GM21528 (cell line): ENCODE measurements at regions not wholly inside any gene's neighbourhood (a gene's known extent, or its start where the extent isn't known, plus 50 kb on each side); places are given as distances from the start of the nearest gene placed in this dataset.

Source experiments
- ATAC-seq: cut with Tn5 transposase; IDR thresholded peaks from one replicate; pipeline ENCODE4 v1.9.1; 2021; ENCODE audit warnings: mild to moderate bottlenecking, moderate library complexity; ENCODE audit not compliant: unreplicated experiment, low FRiP score

DNA sequence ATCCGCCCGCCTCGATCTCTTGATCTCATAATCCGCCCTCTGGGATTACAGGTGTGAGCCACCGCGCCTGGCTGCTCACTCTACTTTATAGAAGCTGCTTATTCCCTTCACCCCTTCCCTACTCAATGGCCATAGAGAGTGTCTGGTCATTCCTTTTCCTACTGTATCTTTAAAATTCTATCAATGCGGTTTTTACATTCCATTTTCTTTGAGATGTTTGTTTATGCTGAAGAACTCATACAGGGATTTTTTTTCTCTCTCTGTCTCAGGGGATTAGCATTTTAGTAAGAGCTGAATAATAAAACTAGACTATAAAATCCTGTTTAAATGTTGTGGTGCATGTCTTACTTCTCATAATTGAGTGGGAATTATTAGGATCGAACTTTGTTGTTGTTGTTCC, 218.6 kb upstream of the FOXN3 start:
- no peak for ATAC-seq

DNA sequence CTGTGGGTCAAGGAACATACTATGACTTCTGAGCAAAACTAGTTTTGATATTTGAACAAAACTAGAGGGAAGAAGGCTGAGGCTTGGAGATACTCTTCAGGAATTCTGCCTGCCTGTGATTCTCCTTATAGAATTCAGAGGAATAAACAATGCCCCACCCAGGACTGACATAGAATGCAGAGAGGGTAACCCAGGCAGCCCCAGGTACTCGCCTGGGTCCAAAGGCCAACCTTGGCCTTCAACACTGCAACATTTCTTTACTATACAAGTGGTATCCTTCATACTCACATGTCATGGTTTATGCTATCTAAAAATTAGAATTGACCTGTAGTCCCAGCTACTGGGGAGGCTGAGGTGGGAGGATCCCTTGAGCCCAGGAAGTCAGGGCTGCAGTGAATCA, 217.0 kb upstream of the FOXN3 start:
- ATAC-seq = no peak

DNA sequence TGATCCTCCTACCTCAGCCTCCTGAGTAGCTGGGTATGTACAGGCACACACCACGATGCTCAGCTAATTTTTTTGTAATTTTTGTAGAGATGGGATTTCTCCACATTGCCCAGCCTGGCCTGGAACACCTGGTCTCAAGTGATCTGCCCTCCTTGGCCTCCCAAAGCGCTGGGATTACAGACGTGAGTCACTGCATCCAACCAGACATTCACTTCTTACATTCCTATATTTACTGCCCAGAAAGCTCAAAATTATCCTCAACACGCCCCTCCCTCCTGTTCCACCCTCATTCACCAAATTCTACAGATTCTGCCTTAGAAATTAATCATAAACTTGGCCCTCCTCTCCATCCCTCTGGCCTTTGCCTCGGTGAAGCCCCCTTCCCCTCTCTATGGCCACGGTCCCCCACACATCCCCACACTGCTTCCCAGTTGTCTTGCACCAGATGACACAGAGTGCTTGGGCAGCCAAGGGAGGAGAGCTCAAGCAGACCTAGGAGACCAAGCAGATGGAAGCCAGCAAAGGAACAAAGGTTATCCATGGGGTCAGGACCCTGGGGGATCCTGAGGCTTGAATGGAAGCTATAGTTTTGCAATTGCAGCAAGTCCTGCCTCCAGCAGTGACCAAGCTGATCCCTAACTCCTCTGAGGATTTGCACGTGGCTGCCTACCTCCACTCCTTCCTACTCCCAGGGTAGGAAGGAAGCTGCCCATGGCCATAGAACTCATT, 213.2 kb upstream of the FOXN3 start:
- ATAC-seq = no peak

DNA sequence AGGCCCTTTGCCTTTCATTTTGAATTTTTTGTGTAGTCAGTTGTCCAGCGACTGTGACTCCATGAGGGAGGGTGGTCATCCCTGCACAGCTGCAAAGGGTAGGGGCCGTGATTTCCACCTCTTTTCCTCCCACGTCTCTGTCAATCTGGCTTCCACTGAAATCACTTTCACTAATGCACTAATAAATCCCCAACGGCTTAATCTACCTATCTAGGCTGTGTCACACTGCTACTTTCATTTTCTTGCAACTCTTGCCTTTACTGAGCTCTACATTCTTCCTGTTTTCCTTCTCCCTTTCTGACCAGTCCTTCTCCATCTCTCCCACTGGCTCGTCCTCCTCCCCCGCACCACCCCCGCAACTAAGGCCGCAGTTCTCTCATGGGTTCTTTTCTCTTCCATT, 212.3 kb upstream of the FOXN3 start:
- ATAC-seq = no peak

DNA sequence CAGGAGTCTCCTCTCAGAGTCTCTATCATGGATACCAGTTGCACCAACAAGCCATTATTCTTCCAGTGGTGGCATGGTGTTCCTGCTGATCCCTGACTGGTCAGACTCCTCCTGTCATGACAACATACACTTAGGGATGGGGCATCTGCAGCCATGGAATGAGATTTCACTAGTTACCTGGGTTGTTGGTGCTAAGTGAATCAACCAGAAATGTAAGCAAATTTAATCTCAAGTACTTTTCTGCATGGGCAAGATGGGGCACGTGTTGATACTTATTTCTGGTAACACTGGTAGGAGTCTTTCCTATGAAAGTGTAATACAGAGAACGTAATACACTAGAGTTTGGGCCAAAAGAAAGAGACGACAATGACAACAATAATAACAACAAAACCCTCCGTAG, 211.5 kb upstream of the FOXN3 start:
- no peak for ATAC-seq

DNA sequence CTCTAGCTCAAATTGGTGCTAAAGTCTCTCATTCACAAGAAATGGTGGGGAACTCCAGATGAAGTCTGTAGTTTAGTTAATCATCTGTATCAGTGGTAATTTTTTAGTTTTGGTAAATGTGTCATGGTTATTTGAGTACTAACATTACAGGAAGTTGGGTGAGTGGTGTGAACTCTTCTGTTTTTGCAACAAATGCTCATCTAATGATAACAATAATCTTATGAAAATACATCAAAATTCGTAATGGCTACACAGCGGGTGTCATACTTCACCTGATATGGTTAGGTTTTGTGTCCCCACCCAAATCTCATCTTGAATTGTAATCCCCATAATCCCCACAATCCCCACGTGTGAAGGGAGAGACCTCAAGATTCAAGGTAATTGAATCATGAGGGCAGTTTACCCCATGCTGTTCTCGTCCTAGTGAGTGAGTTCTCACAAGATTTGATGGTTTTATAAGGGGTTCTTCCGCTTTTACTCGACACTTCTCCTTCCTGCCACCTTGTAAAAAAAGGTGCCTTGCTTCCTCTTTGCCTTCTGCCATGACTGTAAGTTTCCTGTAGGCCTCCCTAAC, 209.3 kb upstream of the FOXN3 start:
- no peak for ATAC-seq

DNA sequence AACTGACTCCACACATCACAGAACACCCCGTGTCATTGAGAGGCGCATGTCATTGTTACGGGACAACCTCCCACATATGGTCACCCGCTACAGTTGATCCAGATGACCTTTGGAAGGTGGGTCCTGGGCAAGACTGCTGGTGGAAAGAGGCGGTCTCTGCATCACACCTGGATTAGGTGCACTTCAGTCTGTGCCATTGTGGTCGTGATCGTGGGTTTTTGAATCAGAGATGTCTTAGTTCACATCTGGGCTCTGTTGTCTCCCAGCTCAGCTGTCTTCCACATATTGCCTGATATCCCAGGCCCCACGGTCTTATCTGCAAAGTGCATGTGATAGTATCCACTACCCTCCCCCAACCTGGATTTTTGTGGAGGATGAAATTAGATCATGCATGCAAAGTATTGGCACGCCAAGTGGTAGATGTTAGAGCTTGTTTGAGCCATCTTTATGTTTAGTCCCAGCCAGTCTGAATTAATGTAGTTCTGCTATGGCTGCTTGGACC, 208.7 kb upstream of the FOXN3 start:
- ATAC-seq = no peak

DNA sequence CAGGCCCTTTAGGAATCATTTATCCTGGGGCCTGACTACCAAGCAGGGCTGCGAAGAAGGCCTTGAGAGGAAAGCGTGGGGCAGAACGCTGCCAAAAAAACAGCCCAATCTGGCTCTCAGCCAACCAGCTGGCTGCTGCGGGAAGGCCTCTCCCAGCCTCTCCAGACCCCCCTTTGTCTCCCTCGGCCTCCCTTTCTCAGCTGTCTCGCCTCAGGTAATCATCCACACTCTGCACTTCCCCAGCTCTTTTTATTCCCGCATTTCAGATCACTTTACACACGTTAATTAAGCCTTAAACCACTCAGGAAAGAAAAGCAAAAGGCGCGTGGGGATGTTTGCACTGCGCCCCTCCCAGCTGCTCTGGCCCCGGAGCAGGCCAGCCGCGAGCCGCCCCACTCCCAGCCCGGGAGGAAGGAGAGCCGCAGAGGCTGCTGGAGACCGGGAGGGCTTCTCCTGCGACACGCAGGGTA, 208.2 kb upstream of the FOXN3 start:
- ATAC-seq = no peak

DNA sequence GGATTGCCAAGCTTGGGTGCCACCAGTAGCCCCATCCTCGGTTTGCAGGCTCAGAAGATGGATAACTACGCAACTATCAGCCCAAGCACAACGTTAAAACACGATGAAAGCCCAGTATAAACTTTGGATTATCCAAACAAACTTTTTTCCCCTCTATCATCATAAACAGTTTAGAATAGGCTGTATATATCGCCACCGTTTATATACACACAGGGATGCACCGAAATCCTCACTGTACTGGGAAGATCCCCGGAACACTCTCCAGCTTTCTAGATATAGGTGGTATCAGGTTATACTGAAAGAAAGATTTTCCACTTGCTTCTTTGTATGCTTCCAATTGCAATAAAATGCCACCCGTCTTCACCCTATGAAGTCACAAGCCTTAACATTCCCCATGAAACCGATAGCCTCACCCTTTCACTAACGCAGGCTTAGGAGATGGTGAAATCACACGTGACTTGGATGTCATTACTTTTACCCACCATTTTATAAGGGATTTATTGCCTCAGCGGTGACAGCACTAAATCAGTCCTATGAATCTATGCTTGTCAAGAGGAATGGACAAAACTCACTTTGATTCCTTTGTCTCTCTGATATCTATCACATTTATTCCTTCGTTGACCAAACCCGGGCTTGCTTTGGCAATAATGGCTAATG, 207.6 kb upstream of the FOXN3 start:
- ATAC-seq = no peak

DNA sequence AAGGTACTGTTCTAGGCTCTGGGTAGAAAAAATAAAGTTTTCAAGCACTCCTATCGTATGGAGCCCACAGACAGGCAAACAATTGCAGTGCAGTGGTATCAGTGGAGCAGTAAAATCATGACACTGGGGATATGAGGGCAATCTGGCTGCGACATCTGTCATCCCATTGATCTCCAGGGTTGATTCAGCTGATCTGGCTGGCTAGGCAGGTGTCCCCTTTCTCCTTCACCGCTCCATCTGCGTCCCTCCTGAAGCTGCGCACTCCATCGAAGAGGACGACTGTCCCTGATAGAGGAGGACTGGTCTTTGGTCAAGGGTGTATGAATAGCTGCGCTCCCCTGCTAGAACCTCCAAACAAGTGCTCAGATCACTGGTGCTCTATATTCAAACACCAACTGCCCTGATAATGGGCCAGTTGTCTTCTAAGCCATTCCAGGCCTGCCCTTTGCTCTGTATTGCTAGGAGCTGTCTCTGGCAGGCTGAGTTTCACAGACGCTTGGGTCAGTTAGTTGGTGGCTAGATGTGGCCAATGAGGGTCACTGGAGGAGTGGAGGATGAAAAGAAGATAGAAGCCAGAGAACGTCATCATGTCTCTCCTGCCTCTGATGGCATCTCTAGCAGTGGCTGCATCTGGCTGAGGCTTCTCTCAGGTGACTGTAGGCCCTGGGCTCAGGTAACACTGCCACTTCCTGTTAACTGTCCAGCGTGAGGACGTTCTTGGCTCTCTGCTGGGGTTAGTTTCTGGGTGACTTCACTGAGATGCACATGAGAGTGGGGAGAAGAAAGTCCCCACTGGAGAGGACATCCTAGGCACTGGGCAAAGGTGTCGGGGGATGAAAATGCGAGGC, 205.0 kb upstream of the FOXN3 start:
- ATAC-seq = no peak

DNA sequence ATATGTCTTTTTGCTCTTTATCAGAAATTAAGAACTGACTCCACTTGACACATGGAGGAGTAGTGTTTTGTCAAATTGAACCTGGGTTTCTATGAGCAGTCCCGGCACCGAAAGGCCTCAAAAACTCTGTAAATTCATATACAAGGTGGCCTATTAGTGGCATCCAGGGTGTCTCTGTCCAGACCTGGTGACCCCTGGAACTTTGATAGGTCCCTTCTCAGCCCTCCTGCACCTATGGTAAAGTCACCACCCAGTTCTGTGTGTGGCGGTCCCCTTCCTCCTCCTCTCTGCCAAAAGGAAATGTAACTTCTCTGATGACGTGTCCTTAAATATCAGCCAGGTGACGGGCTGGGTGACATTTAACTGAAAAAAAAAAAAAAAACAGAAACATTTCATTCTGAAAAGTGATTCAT, 204.0 kb upstream of the FOXN3 start:
- ATAC-seq = no peak

DNA sequence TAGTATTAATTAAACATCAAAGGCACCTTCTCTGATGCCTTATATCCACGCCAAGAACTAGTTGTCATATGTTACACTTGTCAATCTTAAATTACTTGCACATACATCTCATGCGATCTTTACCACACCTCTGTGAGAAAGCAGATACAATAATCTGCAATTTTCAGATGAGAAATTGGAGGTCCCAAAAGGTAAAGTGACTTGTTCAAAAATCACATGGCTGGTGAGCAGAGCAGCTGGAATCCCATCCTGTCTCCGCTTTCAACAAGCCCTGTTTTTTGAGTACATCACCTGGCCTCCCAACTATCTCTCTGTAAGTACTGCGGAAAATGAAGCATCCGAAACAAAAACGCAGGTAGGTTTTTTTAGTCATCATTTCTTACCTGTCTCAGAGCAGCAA, 203.4 kb upstream of the FOXN3 start:
- no peak for ATAC-seq

DNA sequence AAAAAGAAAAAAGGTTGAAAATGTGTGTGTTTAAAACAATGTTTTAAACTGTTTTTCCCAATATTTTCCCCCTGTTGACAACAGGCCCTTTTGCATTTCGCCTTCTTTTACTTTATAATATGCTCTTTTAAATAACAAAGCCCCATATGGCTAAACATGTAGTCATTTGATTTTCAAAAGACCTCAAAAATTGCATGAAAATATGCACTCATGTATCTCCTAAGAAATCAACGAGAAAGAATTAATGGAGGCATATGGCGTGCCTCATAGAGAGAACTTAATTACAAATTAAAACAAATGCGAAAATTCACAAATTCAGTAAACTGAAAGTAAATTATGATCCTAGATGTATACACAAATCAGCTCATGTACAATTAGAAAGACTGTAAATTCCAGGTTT, 202.6 kb upstream of the FOXN3 start:
- no peak for ATAC-seq

DNA sequence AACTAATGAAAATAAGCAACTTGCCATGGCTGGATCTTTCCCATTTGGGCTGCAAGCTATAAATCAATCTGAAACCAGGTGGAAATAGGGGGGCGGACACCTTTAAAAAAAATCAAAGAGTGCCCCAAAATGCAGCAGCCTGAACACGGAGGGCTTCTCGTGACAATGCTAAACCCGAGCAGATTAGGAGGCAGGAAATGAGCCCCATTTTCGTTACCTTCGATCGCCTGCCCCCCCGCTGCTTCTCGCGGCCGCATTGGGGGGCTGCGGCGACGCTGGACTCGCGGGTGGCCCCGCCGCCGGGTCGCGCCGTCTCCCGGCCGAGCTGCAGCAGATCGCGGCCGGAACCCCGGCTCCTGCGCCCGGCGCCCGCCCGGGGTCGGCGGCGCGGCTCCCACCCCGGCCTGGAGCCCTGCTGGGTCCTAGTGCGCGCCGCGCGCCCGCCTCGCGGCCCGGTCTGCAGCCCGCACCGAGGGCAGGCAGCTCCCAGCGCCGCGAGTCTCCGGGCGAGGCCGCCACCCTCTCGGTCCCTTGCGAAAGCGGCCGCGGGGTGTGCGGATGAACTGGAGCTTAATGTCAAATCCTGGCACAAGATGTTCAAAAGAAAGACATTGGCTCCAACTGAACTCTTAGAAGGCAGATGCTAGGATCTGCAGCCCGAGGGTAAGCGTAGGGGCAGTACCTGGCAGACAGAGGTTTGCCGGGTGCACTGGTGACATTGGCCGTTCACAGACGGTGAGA, 201.9 kb upstream of the FOXN3 start:
- ATAC-seq = peak; percentile 64

DNA sequence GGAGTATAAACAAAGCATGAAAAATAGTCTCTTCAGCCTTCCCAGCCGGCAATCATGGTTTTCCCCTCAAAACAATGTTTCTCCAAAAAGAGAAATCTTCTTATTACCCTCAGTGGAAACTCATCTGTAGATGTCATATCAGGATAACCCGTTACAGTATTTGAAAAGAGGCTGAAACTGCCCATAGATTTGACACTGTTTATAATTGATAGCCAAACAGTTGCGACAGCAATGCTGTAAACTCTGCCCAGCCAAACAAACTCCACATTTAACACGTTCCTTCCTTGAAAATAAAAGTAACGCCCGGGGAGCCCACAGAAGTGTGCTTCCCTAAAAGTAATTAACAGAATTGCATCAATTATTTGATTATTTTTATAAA, 201.3 kb upstream of the FOXN3 start:
- no peak for ATAC-seq

DNA sequence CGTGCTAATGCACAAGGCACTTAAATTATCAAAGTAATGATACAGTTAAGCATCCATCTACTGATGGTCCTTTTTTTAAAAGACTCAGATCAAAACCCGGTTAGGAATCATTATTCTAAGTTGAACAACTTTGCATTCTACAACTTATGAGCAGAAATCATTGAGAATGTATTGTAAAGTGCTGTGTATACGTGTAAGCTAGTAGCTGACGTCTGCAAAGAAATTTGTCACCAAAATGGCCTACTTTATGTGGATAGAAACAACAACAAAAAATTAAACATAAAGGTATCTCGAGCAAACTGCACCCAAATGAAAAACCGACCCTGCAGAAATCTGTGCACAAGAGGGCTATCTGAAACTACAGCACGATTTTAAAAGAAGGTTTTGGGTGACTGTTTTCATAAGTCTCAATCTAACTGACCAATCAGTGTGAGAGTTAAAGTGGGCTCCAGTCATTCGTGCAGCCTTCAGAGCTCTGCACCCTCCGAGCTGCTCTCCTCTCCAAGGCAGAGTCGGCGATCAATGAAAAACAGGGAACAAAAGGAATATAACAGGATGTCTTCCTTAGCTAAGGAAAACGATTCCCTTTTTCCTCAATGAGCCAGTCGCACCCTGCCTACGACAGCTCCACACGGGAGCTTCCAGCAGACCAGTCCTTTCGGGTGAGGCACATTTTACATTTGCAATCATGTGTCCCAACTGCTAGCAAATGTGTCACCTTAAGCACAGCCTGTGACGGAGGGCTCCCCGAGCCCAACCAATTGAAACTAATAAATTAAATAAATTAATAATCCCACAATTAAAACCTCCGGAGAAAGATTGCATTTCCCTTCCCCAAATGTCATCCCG, 200.7 kb upstream of the FOXN3 start:
- ATAC-seq = peak; percentile 35

DNA sequence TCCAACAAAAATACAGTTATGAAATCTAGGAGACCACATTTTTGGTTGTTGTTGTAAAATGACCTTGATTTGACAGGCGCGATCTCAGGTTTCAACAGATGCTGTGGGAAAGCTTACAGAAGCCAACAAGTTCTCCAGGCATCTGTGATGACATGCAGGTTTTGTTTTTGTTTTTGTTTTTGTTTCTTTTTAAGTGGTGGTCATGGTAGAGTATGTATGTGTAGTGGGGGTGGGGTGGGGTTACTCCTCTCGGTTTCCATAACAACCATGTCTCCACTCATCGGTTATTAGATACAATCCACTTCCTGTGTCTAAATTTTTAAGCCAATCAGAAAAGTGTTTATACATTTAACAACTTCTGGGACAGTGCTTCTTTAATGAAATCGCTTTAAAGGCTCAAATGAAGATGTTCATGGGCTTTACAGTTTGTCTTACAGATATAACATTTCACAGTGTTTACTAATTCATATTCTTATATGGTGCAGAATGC, 199.9 kb upstream of the FOXN3 start:
- ATAC-seq = peak; percentile 46

DNA sequence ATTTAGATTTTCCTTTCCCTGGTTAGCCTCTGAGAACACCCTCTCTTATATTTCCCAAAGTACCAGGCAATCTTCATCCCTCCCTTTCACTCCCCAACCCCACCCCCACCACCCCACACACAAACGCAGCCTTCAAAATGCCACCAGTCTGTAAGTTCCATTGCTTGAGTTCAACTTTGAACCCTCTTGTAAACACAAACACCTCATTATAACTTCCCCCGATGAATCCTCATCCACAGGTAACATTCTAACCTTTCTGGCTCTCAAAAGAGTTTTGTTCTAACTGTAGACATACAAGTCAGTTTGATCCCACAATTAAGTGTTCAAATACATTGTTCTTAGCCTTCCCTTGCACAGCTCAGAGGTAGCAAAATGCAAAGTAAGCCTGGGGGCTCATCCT, 199.4 kb upstream of the FOXN3 start:
- no peak for ATAC-seq

DNA sequence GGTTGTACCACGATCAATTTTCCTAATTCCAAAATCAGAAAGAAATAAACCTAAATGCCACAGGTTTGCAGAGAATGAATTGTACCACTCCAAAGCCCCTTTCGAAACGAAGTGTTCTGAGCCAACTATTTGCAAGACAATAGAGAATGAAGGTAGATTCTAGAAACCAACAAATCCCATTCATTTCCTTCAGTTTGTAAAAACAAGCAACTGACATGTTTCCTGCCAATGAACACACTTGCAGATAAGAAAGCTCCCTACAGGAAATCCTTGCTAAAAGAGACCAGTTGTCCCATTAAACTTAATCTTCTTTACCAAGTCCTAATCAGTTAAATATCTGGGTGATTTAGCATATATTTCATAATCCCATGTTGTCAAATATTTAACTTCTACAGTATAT, 198.4 kb upstream of the FOXN3 start:
- ATAC-seq = no peak
